Endodermal cell (in vitro differentiated cells): ENCODE measurements at regions not wholly inside any gene's neighbourhood (a gene's known extent, or its start where the extent isn't known, plus 50 kb on each side); places are given as distances from the start of the nearest gene placed in this dataset.

Experiments used
- DNase-seq: peaks from one replicate; pipeline ENCODE4 v3.0.0-alpha.2; 2017
- H3K27ac ChIP-seq: 2 replicates; pipeline ENCODE4 v1.5.1; 2013; ENCODE audit warnings: mild to moderate bottlenecking, low read depth, low read length, moderate library complexity
- H3K27me3 ChIP-seq: 2 replicates; pipeline ENCODE4 v1.6.1; 2013; ENCODE audit warnings: mild to moderate bottlenecking, low read length, moderate library complexity; ENCODE audit not compliant: insufficient read depth, control insufficient read depth, poor library complexity, severe bottlenecking
- H3K36me3 ChIP-seq: 2 replicates; pipeline ENCODE4 v1.7.0; 2013; ENCODE audit warnings: mild to moderate bottlenecking, low read length, moderate library complexity; ENCODE audit not compliant: control insufficient read depth, insufficient read depth
- H3K4me1 ChIP-seq: one replicate; pipeline ENCODE4 v1.7.0; 2013; ENCODE audit warnings: low read length; ENCODE audit not compliant: control insufficient read depth, insufficient read depth
- H3K4me3 ChIP-seq: 2 replicates; pipeline ENCODE4 v1.5.1; 2013; ENCODE audit warnings: mild to moderate bottlenecking, low read length, moderate library complexity
- H3K9ac ChIP-seq: 2 replicates; pipeline ENCODE4 v1.6.1; 2013; ENCODE audit warnings: mild to moderate bottlenecking, low read length, moderate library complexity; ENCODE audit not compliant: poor library complexity, severe bottlenecking; ENCODE audit errors: extremely low read depth
- H3K9me3 ChIP-seq: 2 replicates; pipeline ENCODE4 v1.6.1; 2013; ENCODE audit warnings: mild to moderate bottlenecking, low read length, moderate library complexity; ENCODE audit not compliant: control insufficient read depth
- H3K27ac Mint-ChIP-seq: 2 replicates; pipeline ENCODE4 v1.8.0; 2020; ENCODE audit warnings: mixed read lengths
- H3K27me3 Mint-ChIP-seq: 2 replicates; pipeline ENCODE4 v1.8.0; 2021; ENCODE audit warnings: mild to moderate bottlenecking, mixed read lengths; ENCODE audit not compliant: insufficient read depth
- H3K36me3 Mint-ChIP-seq: 2 replicates; pipeline ENCODE4 v1.8.0; 2020; ENCODE audit warnings: low read depth, mixed read lengths
- H3K4me1 Mint-ChIP-seq: 2 replicates; pipeline ENCODE4 v1.8.0; 2020; ENCODE audit warnings: mixed read lengths
- H3K4me3 Mint-ChIP-seq: 2 replicates; pipeline ENCODE4 v1.8.0; 2020; ENCODE audit warnings: mild to moderate bottlenecking, moderate library complexity, mixed read lengths
- H3K9me3 Mint-ChIP-seq: 2 replicates; pipeline ENCODE4 v1.8.0; 2020; ENCODE audit warnings: mild to moderate bottlenecking, mixed read lengths
- WGBS, 2 experiments: methylation state at CpG; one replicate each; pipeline versions ENCODE4 v1.1.5 to v1.1.7; 2013; ENCODE audit warnings: missing lambda C conversion rate in 2 of 2, mixed read lengths in 1 of 2; ENCODE audit not compliant: insufficient coverage in 1 of 2, insufficient read length in 1 of 2; 5-methylcytosine and 5-hydroxymethylcytosine counted together
- TF ChIP-seq, protein P1 (sequence below): fragments of 200-600 bp; sonication (generic); conservative IDR thresholded peaks from 2 replicates; pipeline ENCODE4 v1.5.0; 2021; ENCODE audit warnings: antibody characterized with exemption, mild to moderate bottlenecking

GRCh38 chr10:4639960-4640359 lies 186.0 kb upstream of the AKR1E2 start:
- H3K27ac Mint-ChIP-seq, result no peak overlapping the region
- TF ChIP-seq, protein P1, sequence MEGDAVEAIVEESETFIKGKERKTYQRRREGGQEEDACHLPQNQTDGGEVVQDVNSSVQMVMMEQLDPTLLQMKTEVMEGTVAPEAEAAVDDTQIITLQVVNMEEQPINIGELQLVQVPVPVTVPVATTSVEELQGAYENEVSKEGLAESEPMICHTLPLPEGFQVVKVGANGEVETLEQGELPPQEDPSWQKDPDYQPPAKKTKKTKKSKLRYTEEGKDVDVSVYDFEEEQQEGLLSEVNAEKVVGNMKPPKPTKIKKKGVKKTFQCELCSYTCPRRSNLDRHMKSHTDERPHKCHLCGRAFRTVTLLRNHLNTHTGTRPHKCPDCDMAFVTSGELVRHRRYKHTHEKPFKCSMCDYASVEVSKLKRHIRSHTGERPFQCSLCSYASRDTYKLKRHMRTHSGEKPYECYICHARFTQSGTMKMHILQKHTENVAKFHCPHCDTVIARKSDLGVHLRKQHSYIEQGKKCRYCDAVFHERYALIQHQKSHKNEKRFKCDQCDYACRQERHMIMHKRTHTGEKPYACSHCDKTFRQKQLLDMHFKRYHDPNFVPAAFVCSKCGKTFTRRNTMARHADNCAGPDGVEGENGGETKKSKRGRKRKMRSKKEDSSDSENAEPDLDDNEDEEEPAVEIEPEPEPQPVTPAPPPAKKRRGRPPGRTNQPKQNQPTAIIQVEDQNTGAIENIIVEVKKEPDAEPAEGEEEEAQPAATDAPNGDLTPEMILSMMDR, result no peak
- Histone ChIP-seq H3K4me1 (no peaks in the 10 kb centered on the region), H3K27me3 (no peaks in the 10 kb centered on the region), H3K27ac (no peak overlapping the region), H3K36me3 (no peaks in the 10 kb centered on the region), H3K4me3 (no peak overlapping the region), H3K9me3 (no peaks in the 10 kb centered on the region), H3K9ac (no peak overlapping the region)
- no peak overlapping the region for H3K4me3 Mint-ChIP-seq
- H3K4me1 Mint-ChIP-seq, result no peaks in the 10 kb centered on the region
- 73 to 88% methylated on average over 1 to 2 of the region's 2 CpGs for WGBS, 2 experiments
- H3K9me3 Mint-ChIP-seq, result no peaks in the 10 kb centered on the region
- no peaks in the 10 kb centered on the region for H3K27me3 Mint-ChIP-seq
- H3K36me3 Mint-ChIP-seq, result no peaks in the 10 kb centered on the region
- no peak for DNase-seq

- no peak overlapping the region for H3K4me3 ChIP-seq
- no peak overlapping the region for H3K9ac ChIP-seq
- no peaks in the 10 kb centered on the region for H3K4me1 ChIP-seq
- no peak overlapping the region for H3K27ac ChIP-seq
- Mint-ChIP-seq H3K4me1 (no peaks in the 10 kb centered on the region), H3K27me3 (no peaks in the 10 kb centered on the region), H3K36me3 (no peaks in the 10 kb centered on the region), H3K9me3 (no peaks in the 10 kb centered on the region), H3K27ac (no peak overlapping the region), H3K4me3 (no peak overlapping the region)
- TF ChIP-seq, protein P1, result no peak
- no peaks in the 10 kb centered on the region for H3K27me3 ChIP-seq
- peak; percentile 75 for DNase-seq
- H3K36me3 ChIP-seq, result no peaks in the 10 kb centered on the region
- no peaks in the 10 kb centered on the region for H3K9me3 ChIP-seq
- WGBS, 2 experiments, result 75 to 86% methylated on average over 1 to 3 of the region's 3 CpGs
Observed at GRCh38 chr10:4638099-4638498, 187.9 kb upstream of the AKR1E2 start.

- no peaks in the 10 kb centered on the region for H3K4me1 ChIP-seq
- Mint-ChIP-seq H3K36me3 (no peaks in the 10 kb centered on the region), H3K27ac (no peak overlapping the region), H3K4me3 (no peak overlapping the region), H3K27me3 (no peaks in the 10 kb centered on the region), H3K9me3 (no peaks in the 10 kb centered on the region), H3K4me1 (no peaks in the 10 kb centered on the region)
- DNase-seq, result no peak
- WGBS, 2 experiments, result 81% methylated on average over 2 of the region's 2 CpGs; no CpG with 5 or more reads in 1 of the 2 experiments
- H3K4me3 ChIP-seq, result no peak overlapping the region
- no peaks in the 10 kb centered on the region for H3K27me3 ChIP-seq
- no peaks in the 10 kb centered on the region for H3K36me3 ChIP-seq
- no peaks in the 10 kb centered on the region for H3K9me3 ChIP-seq
- TF ChIP-seq, protein P1, result no peak
- H3K27ac ChIP-seq, result no peak overlapping the region
- H3K9ac ChIP-seq, result no peak overlapping the region
Observed at GRCh38 chr10:4637657-4638056, 188.3 kb upstream of the AKR1E2 start.
